Osteoblast (primary cell): ENCODE measurements at regions not wholly inside any gene's neighbourhood (a gene's known extent, or its start where the extent isn't known, plus 50 kb on each side); places are given as distances from the start of the nearest gene placed in this dataset.

Experiments used
- DNase-seq: peaks from one replicate; pipeline ENCODE4 v3.0.0; 2011; ENCODE audit warnings: low spot score, mixed read lengths; ENCODE audit not compliant: insufficient read length; ENCODE audit errors: missing footprints
- H2AFZ ChIP-seq: 2 replicates; pipeline ENCODE4 v1.6.0; 2011; ENCODE audit warnings: mild to moderate bottlenecking, low read length
- H3K27ac ChIP-seq: 2 replicates; pipeline ENCODE4 v1.5.1; 2011; ENCODE audit warnings: mild to moderate bottlenecking, low read depth, low read length, moderate library complexity
- H3K27me3 ChIP-seq: 2 replicates; pipeline ENCODE4 v1.6.0; 2012; ENCODE audit warnings: mild to moderate bottlenecking, control low read depth, inconsistent platforms, low read length, moderate library complexity; ENCODE audit not compliant: insufficient read depth
- H3K36me3 ChIP-seq: 2 replicates; pipeline ENCODE4 v1.5.1; 2011; ENCODE audit warnings: mild to moderate bottlenecking, low read length, control low read depth, moderate library complexity; ENCODE audit not compliant: insufficient read depth
- H3K4me1 ChIP-seq: 2 replicates; pipeline ENCODE4 v1.5.1; 2011; ENCODE audit warnings: mild to moderate bottlenecking, low read length, control low read depth, moderate library complexity; ENCODE audit not compliant: insufficient read depth
- H3K4me2 ChIP-seq: 2 replicates; pipeline ENCODE4 v1.6.0; 2011; ENCODE audit warnings: mild to moderate bottlenecking, low read length; ENCODE audit not compliant: insufficient read depth
- H3K4me3 ChIP-seq: fragments of 200-600 bp; sonication (generic); 3 replicates; pipeline ENCODE4 v1.5.1; 2012; ENCODE audit warnings: mild to moderate bottlenecking, low read length, inconsistent platforms; ENCODE audit not compliant: insufficient read depth
- H3K79me2 ChIP-seq: 2 replicates; pipeline ENCODE4 v1.6.0; 2012; ENCODE audit warnings: mild to moderate bottlenecking, low read length, control low read depth, inconsistent platforms; ENCODE audit not compliant: insufficient read depth
- H3K9me3 ChIP-seq: 2 replicates; pipeline ENCODE4 v1.5.1; 2011; ENCODE audit warnings: low read depth, low read length, control low read depth
- H4K20me1 ChIP-seq: 2 replicates; pipeline ENCODE4 v1.6.0; 2012; ENCODE audit warnings: mild to moderate bottlenecking, low read length, control low read depth; ENCODE audit not compliant: insufficient read depth
- TF ChIP-seq, protein P1 (sequence below): IDR thresholded peaks from 2 replicates; pipeline ENCODE4 v1.5.1; 2011; ENCODE audit warnings: mild to moderate bottlenecking, low read depth, low read length, moderate library complexity; ENCODE audit errors: extremely low read depth

DNA sequence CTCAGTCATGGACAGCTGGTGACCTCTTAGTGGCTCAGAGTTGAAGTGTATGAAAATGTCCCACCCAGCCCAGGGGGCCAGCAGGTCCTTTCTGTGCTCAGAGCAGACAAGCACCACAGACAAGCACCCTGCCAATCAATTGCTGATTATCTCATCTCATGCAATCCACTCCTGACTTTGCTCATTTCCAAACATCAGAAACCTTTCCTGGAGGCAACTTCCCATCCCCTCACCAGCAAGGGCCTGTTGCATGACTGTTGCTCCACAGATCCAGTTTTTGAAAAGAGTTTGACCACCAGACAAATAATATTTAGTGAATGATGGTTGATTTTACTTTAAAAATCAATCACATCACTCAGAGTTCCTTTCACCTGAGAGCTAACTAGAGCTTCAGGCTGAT, 397.3 kb upstream of the KLF4 start:
- Histone ChIP-seq H3K36me3 (no peaks in the 10 kb centered on the region), H2AFZ (no peak overlapping the region), H3K4me3 (no peak overlapping the region), H3K27ac (no peak overlapping the region), H3K27me3 (no peaks in the 10 kb centered on the region), H4K20me1 (no peaks in the 10 kb centered on the region), H3K79me2 (no peaks in the 10 kb centered on the region), H3K4me2 (no peak overlapping the region), H3K9me3 (no peaks in the 10 kb centered on the region), H3K4me1 (peaks cover 4% of the 10 kb centered on the region)
- DNase-seq, result no peak
- TF ChIP-seq, protein P1, sequence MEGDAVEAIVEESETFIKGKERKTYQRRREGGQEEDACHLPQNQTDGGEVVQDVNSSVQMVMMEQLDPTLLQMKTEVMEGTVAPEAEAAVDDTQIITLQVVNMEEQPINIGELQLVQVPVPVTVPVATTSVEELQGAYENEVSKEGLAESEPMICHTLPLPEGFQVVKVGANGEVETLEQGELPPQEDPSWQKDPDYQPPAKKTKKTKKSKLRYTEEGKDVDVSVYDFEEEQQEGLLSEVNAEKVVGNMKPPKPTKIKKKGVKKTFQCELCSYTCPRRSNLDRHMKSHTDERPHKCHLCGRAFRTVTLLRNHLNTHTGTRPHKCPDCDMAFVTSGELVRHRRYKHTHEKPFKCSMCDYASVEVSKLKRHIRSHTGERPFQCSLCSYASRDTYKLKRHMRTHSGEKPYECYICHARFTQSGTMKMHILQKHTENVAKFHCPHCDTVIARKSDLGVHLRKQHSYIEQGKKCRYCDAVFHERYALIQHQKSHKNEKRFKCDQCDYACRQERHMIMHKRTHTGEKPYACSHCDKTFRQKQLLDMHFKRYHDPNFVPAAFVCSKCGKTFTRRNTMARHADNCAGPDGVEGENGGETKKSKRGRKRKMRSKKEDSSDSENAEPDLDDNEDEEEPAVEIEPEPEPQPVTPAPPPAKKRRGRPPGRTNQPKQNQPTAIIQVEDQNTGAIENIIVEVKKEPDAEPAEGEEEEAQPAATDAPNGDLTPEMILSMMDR, result no peak

DNA sequence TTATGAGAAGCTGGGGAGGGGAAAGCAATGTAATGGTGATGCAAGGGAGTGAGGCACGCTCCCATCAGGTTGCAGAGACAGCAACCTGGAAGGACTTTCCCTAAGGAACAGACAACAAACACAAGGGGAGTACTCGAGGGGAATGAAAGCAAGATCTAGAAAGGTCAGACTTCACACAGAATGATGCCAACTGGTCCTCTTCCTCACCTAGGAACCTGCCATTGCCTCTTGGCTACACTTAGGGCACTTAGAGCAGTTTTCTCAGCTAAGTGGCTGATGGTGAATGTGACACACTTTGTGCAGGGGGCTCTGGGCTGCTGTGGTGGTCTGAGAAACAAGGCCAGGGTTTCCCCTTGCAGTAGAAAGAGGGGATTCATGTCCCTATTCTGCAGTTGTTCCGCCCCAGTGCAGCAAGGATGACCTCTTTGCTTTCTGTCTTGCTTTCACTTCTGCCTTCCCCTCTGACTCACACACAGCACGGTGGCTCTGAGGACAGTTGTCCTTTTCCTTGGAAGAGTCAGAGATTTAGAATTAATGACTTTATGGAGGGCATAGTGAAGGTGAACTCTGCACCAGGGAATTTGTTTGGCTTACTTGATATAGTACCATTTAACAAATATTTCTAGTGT, 394.0 kb upstream of the KLF4 start:
- Histone ChIP-seq H3K27me3 (no peaks in the 10 kb centered on the region), H3K79me2 (no peaks in the 10 kb centered on the region), H3K36me3 (no peaks in the 10 kb centered on the region), H3K4me1 (peaks cover 7% of the 10 kb centered on the region), H3K4me3 (no peak overlapping the region), H3K27ac (no peak overlapping the region), H2AFZ (no peak overlapping the region), H3K4me2 (no peak overlapping the region), H3K9me3 (no peaks in the 10 kb centered on the region), H4K20me1 (no peaks in the 10 kb centered on the region)
- TF ChIP-seq, protein P1, result no peak
- no peak for DNase-seq

DNA sequence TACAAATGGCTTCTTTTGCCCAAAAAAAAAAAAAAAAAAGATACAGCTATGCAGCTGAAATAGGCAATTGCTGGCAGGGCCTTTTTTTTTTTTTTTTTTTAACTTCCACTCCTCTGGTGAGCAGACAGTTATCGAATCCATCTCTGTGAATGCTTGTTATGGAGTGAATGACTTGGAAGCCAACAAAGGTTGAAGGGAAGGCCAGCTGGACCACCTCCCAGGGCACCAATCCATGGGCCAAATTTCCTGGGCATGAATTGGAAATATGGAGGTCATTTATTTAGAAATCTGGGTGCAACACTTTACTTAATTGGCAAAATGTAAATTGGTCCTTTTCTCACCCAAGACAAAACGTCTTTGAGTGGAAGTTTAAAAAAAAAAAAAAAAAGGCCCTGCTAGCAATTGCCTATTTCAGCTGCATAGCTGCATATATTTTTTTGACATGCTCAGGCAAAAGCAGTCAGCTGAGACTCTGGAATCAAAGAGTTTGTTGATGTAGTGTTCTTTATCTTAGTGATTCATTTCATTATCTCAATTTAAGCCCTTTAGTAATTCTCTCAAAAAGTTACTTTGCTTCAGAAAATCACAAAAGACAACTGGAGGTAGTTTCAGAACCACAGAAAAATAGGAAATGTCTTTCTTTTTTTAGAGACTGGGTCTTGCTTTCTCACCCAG, 392.2 kb upstream of the KLF4 start:
- DNase-seq, result no peak
- Histone ChIP-seq H3K27me3 (no peaks in the 10 kb centered on the region), H3K9me3 (no peaks in the 10 kb centered on the region), H3K4me2 (no peak overlapping the region), H3K79me2 (no peaks in the 10 kb centered on the region), H2AFZ (no peak overlapping the region), H3K27ac (no peak overlapping the region), H4K20me1 (no peaks in the 10 kb centered on the region), H3K4me1 (peaks cover 6% of the 10 kb centered on the region), H3K4me3 (no peak overlapping the region), H3K36me3 (no peaks in the 10 kb centered on the region)
- TF ChIP-seq, protein P1, result no peak

DNA sequence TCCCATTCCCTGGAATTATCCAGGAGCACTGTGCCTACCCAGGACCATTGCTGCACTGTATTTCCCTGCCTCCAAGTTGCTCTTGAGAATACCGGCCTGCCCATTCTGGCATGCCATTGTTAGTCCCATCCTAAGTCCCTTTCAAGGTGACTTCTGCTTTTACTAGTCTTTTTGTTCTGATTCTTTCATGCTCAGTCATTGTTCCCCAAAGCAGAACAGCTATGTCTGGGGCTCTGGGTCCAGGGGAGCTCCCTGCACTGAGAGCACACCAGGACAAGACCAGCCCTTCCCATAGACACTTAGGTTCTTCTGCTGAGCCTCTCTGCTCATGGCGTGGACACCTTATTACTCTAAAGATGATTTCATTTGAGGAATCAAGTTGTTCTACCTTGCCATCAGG, 388.9 kb upstream of the KLF4 start:
- H3K79me2 ChIP-seq, result no peaks in the 10 kb centered on the region
- H3K27ac ChIP-seq, result no peak overlapping the region
- no peak for DNase-seq
- no peak overlapping the region for H3K4me3 ChIP-seq
- H3K4me1 ChIP-seq, result peaks cover 25% of the 10 kb centered on the region
- H3K36me3 ChIP-seq, result no peaks in the 10 kb centered on the region
- TF ChIP-seq, protein P1, result no peak
- no peaks in the 10 kb centered on the region for H4K20me1 ChIP-seq
- H3K4me2 ChIP-seq, result no peak overlapping the region
- H2AFZ ChIP-seq, result no peak overlapping the region
- H3K27me3 ChIP-seq, result no peaks in the 10 kb centered on the region
- H3K9me3 ChIP-seq, result no peaks in the 10 kb centered on the region
